HEK293 (cell line): ENCODE measurements at regions not wholly inside any gene's neighbourhood (a gene's known extent, or its start where the extent isn't known, plus 50 kb on each side); places are given as distances from the start of the nearest gene placed in this dataset.

Source experiments
- KLF10 ChIP-seq: fragments of 450-650 bp; IDR thresholded peaks from 2 replicates; pipeline ENCODE4 v1.5.1; 2018; ENCODE audit warnings: missing biosample characterization, mild to moderate bottlenecking, missing genetic modification characterization
- MYNN ChIP-seq: fragments of 450-650 bp; formaldehyde crosslinking; IDR thresholded peaks from 2 replicates; pipeline ENCODE4 v1.5.1; 2016; ENCODE audit warnings: missing biosample characterization, missing genetic modification characterization, borderline replicate concordance
- ZNF501 ChIP-seq: fragments of 450-650 bp; formaldehyde crosslinking; IDR thresholded peaks from 2 replicates; pipeline ENCODE4 v1.5.1; 2016; ENCODE audit warnings: missing biosample characterization, missing genetic modification characterization
- ZNF701 ChIP-seq: fragments of 450-650 bp; formaldehyde crosslinking; IDR thresholded peaks from 2 replicates; pipeline ENCODE4 v1.5.1; 2016; ENCODE audit warnings: missing biosample characterization, missing genetic modification characterization
- TF ChIP-seq, protein P1 (sequence below): fragments of 450-650 bp; formaldehyde crosslinking; IDR thresholded peaks from 2 replicates; pipeline ENCODE4 v1.5.1; 2016; ENCODE audit warnings: missing biosample characterization, missing genetic modification characterization

DNA sequence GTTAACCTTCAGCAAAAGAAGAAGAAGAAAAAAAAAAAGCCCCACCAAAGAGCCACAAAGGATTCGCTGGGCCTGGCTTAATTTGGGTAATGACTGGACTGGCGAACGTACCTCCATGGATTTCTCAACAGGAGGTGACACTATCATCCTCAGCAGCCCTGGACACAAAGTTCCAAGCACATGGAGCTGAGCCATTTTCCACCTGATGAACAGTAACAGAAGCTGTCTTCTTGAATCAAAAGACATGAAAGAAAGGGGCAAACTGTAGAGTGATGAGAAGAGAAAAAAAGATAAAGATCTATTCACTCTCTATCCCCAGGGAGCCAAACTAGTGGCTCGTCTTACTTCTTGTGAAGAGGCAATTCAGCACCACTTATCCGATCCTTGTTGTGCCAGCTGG lies 150.2 kb upstream of the TRPM3 start:
- TF ChIP-seq KLF10 (tag by site-specific recombination) (no peak), ZNF701 (tag by site-specific recombination) (no peak), ZNF501 (tag by site-specific recombination) (no peak), MYNN (tag by site-specific recombination) (no peak)
- TF ChIP-seq, protein P1, sequence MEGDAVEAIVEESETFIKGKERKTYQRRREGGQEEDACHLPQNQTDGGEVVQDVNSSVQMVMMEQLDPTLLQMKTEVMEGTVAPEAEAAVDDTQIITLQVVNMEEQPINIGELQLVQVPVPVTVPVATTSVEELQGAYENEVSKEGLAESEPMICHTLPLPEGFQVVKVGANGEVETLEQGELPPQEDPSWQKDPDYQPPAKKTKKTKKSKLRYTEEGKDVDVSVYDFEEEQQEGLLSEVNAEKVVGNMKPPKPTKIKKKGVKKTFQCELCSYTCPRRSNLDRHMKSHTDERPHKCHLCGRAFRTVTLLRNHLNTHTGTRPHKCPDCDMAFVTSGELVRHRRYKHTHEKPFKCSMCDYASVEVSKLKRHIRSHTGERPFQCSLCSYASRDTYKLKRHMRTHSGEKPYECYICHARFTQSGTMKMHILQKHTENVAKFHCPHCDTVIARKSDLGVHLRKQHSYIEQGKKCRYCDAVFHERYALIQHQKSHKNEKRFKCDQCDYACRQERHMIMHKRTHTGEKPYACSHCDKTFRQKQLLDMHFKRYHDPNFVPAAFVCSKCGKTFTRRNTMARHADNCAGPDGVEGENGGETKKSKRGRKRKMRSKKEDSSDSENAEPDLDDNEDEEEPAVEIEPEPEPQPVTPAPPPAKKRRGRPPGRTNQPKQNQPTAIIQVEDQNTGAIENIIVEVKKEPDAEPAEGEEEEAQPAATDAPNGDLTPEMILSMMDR (tag by site-specific recombination): no peak
